Loucy (cell line): ENCODE measurements at regions not wholly inside any gene's neighbourhood (a gene's known extent, or its start where the extent isn't known, plus 50 kb on each side); places are given as distances from the start of the nearest gene placed in this dataset.
A peak's percentile ranks its signal among the peaks of the same experiment; 100 is the strongest.

Experiments used
- H2AFZ ChIP-seq: fragments of 200-600 bp; sonication (generic); 2 replicates; pipeline ENCODE4 v1.6.0; 2016; ENCODE audit warnings: antibody characterized with exemption, mild to moderate bottlenecking, low read length, moderate library complexity
- H3F3A ChIP-seq: fragments of 200-600 bp; 2 replicates; pipeline ENCODE4 v1.6.0; 2016; ENCODE audit warnings: antibody characterized with exemption, low read depth, mild to moderate bottlenecking
- H3K27me3 ChIP-seq: fragments of 200-600 bp; sonication (generic); 2 replicates; pipeline ENCODE4 v1.6.1; 2014; ENCODE audit warnings: low read length, mild to moderate bottlenecking; ENCODE audit not compliant: insufficient read depth, poor library complexity, severe bottlenecking
- H3K36me3 ChIP-seq: fragments of 200-600 bp; sonication (generic); 2 replicates; pipeline ENCODE4 v1.6.1; 2016; ENCODE audit warnings: low read length; ENCODE audit not compliant: insufficient read depth
- H3K4me1 ChIP-seq: fragments of 200-600 bp; sonication (generic); 2 replicates; pipeline ENCODE4 v1.5.1; 2014; ENCODE audit warnings: low read length, mild to moderate bottlenecking; ENCODE audit not compliant: insufficient read depth, poor library complexity, severe bottlenecking
- H3K4me2 ChIP-seq: fragments of 200-600 bp; sonication (generic); 2 replicates; pipeline ENCODE4 v1.6.0; 2014; ENCODE audit warnings: antibody characterized with exemption, low read length, low read depth, mild to moderate bottlenecking; ENCODE audit not compliant: poor library complexity, severe bottlenecking
- H3K4me3 ChIP-seq: fragments of 200-600 bp; sonication (generic); 2 replicates; pipeline ENCODE4 v1.5.1; 2014; ENCODE audit warnings: low read length, mild to moderate bottlenecking, mixed read lengths; ENCODE audit not compliant: poor library complexity, severe bottlenecking
- H3K79me2 ChIP-seq: fragments of 200-600 bp; sonication (generic); 2 replicates; pipeline ENCODE4 v1.6.1; 2014; ENCODE audit warnings: low read length; ENCODE audit not compliant: insufficient read depth
- H3K9ac ChIP-seq: fragments of 200-600 bp; sonication (generic); 2 replicates; pipeline ENCODE4 v1.6.0; 2014; ENCODE audit warnings: mild to moderate bottlenecking, low read depth, low read length, moderate library complexity; ENCODE audit not compliant: poor library complexity, severe bottlenecking
- H3K9me2 ChIP-seq: fragments of 200-600 bp; sonication (generic); replicated peaks from 2 replicates; pipeline ENCODE4 v1.6.1; 2016; ENCODE audit warnings: low read depth, low read length, mixed read lengths
- H3K9me3 ChIP-seq: fragments of 200-600 bp; sonication (generic); 2 replicates; pipeline ENCODE4 v1.6.1; 2014; ENCODE audit warnings: mild to moderate bottlenecking, antibody characterized with exemption, low read length, low read depth; ENCODE audit not compliant: insufficient read depth
- H4K20me1 ChIP-seq: fragments of 200-600 bp; sonication (generic); 2 replicates; pipeline ENCODE4 v1.6.0; 2014; ENCODE audit warnings: antibody characterized with exemption, low read length, mild to moderate bottlenecking; ENCODE audit not compliant: insufficient read depth, poor library complexity, severe bottlenecking
- CTCF ChIP-seq: fragments of 200-600 bp; sonication (generic); conservative IDR thresholded peaks from 2 replicates; pipeline ENCODE4 v1.5.1; 2014; ENCODE audit warnings: mild to moderate bottlenecking, antibody characterized with exemption, low read length
- EZH2phosphoT487 ChIP-seq: fragments of 200-600 bp; IDR thresholded peaks from 2 replicates; pipeline ENCODE4 v1.6.1; 2018; ENCODE audit warnings: antibody characterized with exemption, mild to moderate bottlenecking, moderate library complexity, borderline replicate concordance

GRCh38 chr2:237258116-237258515 is 155.8 kb downstream of the COL6A3 start:
- no peaks in the 10 kb centered on the region for H3K27me3 ChIP-seq
- no peak overlapping the region for H3K4me3 ChIP-seq
- no peaks in the 10 kb centered on the region for H4K20me1 ChIP-seq
- H3K4me2 ChIP-seq: no peak overlapping the region
- H3F3A ChIP-seq: no peaks in the 10 kb centered on the region
- peaks cover 7% of the 10 kb centered on the region for H3K4me1 ChIP-seq
- no peak overlapping the region for H3K9ac ChIP-seq
- H3K36me3 ChIP-seq: no peaks in the 10 kb centered on the region
- no peaks in the 10 kb centered on the region for H3K9me3 ChIP-seq
- no peaks in the 10 kb centered on the region for H3K79me2 ChIP-seq
- peak; percentile 15; the same call in 1 of the 2 replicates for TF ChIP-seq CTCF
- TF ChIP-seq EZH2phosphoT487: no peak
- peak overlapping the region; percentile 51; the same call in 1 of the 2 replicates for H2AFZ ChIP-seq
- H3K9me2 ChIP-seq: no peaks in the 10 kb centered on the region

GRCh38 chr2:237258615-237259014 is 155.3 kb downstream of the COL6A3 start:
- Histone ChIP-seq H3K9ac (no peak overlapping the region), H3K36me3 (no peaks in the 10 kb centered on the region), H3K4me2 (no peak overlapping the region), H4K20me1 (no peaks in the 10 kb centered on the region), H3K4me1 (peaks cover 7% of the 10 kb centered on the region), H2AFZ (no peak overlapping the region), H3K79me2 (no peaks in the 10 kb centered on the region), H3K4me3 (no peak overlapping the region), H3F3A (no peaks in the 10 kb centered on the region), H3K9me2 (no peaks in the 10 kb centered on the region), H3K9me3 (no peaks in the 10 kb centered on the region), H3K27me3 (no peaks in the 10 kb centered on the region)
- TF ChIP-seq CTCF (no peak), EZH2phosphoT487 (no peak)

- Histone ChIP-seq H3K4me3 (no peak overlapping the region), H3K36me3 (no peaks in the 10 kb centered on the region), H3K4me1 (peaks cover 7% of the 10 kb centered on the region), H3K79me2 (no peaks in the 10 kb centered on the region), H3K9ac (no peak overlapping the region), H3K9me3 (no peaks in the 10 kb centered on the region), H3K4me2 (no peak overlapping the region), H3K9me2 (no peaks in the 10 kb centered on the region), H2AFZ (no peak overlapping the region), H3F3A (no peaks in the 10 kb centered on the region), H4K20me1 (no peaks in the 10 kb centered on the region), H3K27me3 (no peaks in the 10 kb centered on the region)
- TF ChIP-seq CTCF (no peak), EZH2phosphoT487 (no peak)
Measured at GRCh38 chr2:237259201-237259600, 154.8 kb downstream of the COL6A3 start.
